ENCODE measurements at regions not wholly inside any gene's neighbourhood (a gene's known extent, or its start where the extent isn't known, plus 50 kb on each side); places are given as distances from the start of the nearest gene placed in this dataset.
A peak's percentile ranks its signal among the peaks of the same experiment; 100 is the strongest.

DNA sequence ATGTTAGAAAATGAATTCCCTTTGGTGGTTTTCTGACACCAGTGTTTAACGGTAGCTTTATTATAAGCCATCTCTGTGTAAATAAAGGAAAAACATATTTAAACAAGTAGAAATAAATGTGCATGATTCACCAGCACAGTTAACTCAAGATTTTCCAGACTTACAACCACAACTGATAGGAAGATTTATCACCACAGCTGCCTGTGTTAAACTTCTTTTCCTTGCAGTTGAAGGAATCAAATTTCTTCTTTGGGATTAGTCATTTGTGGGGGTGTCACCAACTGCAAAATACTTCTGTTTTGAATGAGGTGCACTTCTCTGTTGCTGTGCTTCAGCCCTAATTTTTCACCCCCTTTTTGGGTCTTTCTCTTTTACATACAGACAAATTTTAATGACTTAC lies 128.1 kb upstream of the STK26 start:
- WGBS (ENCODE audit: low lambda C conversion rate): 24% methylated on average over 1 of the region's 1 CpG

More for the DNA sequence above, 128.1 kb upstream of the STK26 start:
- ChIA-PET CTCF (no interaction called here), POLR2A (no interaction called here)
- Histone ChIP-seq H3K9me3 (no peaks in the 10 kb centered on the region), H4K20me1 (ENCODE audit: insufficient read depth) (no peaks in the 10 kb centered on the region), H3K27me3 (ENCODE audit: insufficient read depth) (no peaks in the 10 kb centered on the region), H3K36me3 (replicated peaks in 1 of 2; ENCODE audit: control insufficient read depth in 1 of 2, insufficient read depth in 2 of 2, low read length in 1 of 2) (no peaks in the 10 kb centered on the region), H2AFZ (ENCODE audit: low read depth) (no peak overlapping the region), H3K27ac (ENCODE audit: low read depth in 2 of 2, low read length in 1 of 2) (no peak overlapping the region), H3K9me2 (no peaks in the 10 kb centered on the region), H3K4me1 (ENCODE audit: control insufficient read depth in 1 of 2, insufficient read depth in 2 of 2, low read depth in 1 of 2, low read length in 1 of 2) (no peaks in the 10 kb centered on the region), H3K4me3 (ENCODE audit: low read depth in 2 of 2, low read length in 1 of 2) (no peak overlapping the region), H3K79me2 (ENCODE audit: insufficient read depth) (no peaks in the 10 kb centered on the region), H3F3A (replicated peaks; ENCODE audit: insufficient read depth) (no peaks in the 10 kb centered on the region), H3K4me2 (no peak overlapping the region), H3K9ac (no peak overlapping the region)
- no peak for DNase-seq
- no peak for TF ChIP-seq TEAD4 (IDR thresholded peaks at IDR 0.05; ENCODE audit: borderline replicate concordance, insufficient read depth)
- TF ChIP-seq, protein P1, sequence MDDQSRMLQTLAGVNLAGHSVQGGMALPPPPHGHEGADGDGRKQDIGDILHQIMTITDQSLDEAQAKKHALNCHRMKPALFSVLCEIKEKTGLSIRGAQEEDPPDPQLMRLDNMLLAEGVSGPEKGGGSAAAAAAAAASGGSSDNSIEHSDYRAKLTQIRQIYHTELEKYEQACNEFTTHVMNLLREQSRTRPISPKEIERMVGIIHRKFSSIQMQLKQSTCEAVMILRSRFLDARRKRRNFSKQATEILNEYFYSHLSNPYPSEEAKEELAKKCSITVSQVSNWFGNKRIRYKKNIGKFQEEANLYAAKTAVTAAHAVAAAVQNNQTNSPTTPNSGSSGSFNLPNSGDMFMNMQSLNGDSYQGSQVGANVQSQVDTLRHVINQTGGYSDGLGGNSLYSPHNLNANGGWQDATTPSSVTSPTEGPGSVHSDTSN (IDR thresholded peaks at IDR 0.05): 0 out of 2 replicates have a peak, but pooled peaks have one; percentile 14
- TF ChIP-seq FOXM1 (IDR thresholded peaks at IDR 0.05; ENCODE audit: low read depth): no peak
- TF ChIP-seq, protein P2, sequence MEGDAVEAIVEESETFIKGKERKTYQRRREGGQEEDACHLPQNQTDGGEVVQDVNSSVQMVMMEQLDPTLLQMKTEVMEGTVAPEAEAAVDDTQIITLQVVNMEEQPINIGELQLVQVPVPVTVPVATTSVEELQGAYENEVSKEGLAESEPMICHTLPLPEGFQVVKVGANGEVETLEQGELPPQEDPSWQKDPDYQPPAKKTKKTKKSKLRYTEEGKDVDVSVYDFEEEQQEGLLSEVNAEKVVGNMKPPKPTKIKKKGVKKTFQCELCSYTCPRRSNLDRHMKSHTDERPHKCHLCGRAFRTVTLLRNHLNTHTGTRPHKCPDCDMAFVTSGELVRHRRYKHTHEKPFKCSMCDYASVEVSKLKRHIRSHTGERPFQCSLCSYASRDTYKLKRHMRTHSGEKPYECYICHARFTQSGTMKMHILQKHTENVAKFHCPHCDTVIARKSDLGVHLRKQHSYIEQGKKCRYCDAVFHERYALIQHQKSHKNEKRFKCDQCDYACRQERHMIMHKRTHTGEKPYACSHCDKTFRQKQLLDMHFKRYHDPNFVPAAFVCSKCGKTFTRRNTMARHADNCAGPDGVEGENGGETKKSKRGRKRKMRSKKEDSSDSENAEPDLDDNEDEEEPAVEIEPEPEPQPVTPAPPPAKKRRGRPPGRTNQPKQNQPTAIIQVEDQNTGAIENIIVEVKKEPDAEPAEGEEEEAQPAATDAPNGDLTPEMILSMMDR (IDR thresholded peaks at IDR 0.05): no peak
- TF ChIP-seq MEF2A (IDR thresholded peaks at IDR 0.05; ENCODE audit: borderline replicate concordance, low read depth): no peak
- TF ChIP-seq, protein P3, sequence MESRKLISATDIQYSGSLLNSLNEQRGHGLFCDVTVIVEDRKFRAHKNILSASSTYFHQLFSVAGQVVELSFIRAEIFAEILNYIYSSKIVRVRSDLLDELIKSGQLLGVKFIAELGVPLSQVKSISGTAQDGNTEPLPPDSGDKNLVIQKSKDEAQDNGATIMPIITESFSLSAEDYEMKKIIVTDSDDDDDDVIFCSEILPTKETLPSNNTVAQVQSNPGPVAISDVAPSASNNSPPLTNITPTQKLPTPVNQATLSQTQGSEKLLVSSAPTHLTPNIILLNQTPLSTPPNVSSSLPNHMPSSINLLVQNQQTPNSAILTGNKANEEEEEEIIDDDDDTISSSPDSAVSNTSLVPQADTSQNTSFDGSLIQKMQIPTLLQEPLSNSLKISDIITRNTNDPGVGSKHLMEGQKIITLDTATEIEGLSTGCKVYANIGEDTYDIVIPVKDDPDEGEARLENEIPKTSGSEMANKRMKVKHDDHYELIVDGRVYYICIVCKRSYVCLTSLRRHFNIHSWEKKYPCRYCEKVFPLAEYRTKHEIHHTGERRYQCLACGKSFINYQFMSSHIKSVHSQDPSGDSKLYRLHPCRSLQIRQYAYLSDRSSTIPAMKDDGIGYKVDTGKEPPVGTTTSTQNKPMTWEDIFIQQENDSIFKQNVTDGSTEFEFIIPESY (IDR thresholded peaks at IDR 0.05; ENCODE audit: borderline replicate concordance, low read depth): no peak
- TF ChIP-seq NRF1 (IDR thresholded peaks at IDR 0.05; ENCODE audit: low read depth, low read length): no peak
- TF ChIP-seq, protein P4, sequence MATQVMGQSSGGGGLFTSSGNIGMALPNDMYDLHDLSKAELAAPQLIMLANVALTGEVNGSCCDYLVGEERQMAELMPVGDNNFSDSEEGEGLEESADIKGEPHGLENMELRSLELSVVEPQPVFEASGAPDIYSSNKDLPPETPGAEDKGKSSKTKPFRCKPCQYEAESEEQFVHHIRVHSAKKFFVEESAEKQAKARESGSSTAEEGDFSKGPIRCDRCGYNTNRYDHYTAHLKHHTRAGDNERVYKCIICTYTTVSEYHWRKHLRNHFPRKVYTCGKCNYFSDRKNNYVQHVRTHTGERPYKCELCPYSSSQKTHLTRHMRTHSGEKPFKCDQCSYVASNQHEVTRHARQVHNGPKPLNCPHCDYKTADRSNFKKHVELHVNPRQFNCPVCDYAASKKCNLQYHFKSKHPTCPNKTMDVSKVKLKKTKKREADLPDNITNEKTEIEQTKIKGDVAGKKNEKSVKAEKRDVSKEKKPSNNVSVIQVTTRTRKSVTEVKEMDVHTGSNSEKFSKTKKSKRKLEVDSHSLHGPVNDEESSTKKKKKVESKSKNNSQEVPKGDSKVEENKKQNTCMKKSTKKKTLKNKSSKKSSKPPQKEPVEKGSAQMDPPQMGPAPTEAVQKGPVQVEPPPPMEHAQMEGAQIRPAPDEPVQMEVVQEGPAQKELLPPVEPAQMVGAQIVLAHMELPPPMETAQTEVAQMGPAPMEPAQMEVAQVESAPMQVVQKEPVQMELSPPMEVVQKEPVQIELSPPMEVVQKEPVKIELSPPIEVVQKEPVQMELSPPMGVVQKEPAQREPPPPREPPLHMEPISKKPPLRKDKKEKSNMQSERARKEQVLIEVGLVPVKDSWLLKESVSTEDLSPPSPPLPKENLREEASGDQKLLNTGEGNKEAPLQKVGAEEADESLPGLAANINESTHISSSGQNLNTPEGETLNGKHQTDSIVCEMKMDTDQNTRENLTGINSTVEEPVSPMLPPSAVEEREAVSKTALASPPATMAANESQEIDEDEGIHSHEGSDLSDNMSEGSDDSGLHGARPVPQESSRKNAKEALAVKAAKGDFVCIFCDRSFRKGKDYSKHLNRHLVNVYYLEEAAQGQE (IDR thresholded peaks at IDR 0.05; ENCODE audit: low read depth, low read length): no peak

Data from SK-N-SH (cell line).